ENCODE measurements at regions not wholly inside any gene's neighbourhood (a gene's known extent, or its start where the extent isn't known, plus 50 kb on each side); places are given as distances from the start of the nearest gene placed in this dataset.
A peak's percentile ranks its signal among the peaks of the same experiment; 100 is the strongest.

GRCh38 chr5:168072665-168073064 lies 218.8 kb upstream of the WWC1 start:
- Histone ChIP-seq H3K9me3 (ENCODE audit: low read depth) (no peaks in the 10 kb centered on the region), H3F3A (ENCODE audit: insufficient read depth) (peaks cover 9% of the 10 kb centered on the region), H3K36me3 (ENCODE audit: low read depth) (0 out of 2 replicates have a peak, but pooled peaks cover 3% of the 10 kb centered on the region), H3K79me2 (ENCODE audit: insufficient read depth) (no peaks in the 10 kb centered on the region), H3K4me3 (no peak overlapping the region), H3K27me3 (replicated peaks; ENCODE audit: insufficient read depth) (no peaks in the 10 kb centered on the region), H2AFZ (no peak overlapping the region), H3K9me2 (ENCODE audit: insufficient read depth) (no peaks in the 10 kb centered on the region), H3K4me1 (ENCODE audit: insufficient read depth) (peaks cover 43% of the 10 kb centered on the region), H3K4me2 (ENCODE audit: unreplicated experiment) (no peak overlapping the region), H4K20me1 (ENCODE audit: insufficient read depth) (no peaks in the 10 kb centered on the region), H3K27ac (no peak overlapping the region), H3K9ac (no peak overlapping the region)
- no peak for DNase-seq
- in situ Hi-C loops (cut with MboI), result no loop called here
- TF ChIP-seq EZH2phosphoT487 (IDR thresholded peaks at IDR 0.05; ENCODE audit: insufficient read depth, low read depth) (no peak), EZH2 (IDR thresholded peaks at IDR 0.05; ENCODE audit: insufficient read depth, poor library complexity, severe bottlenecking) (no peak)
- WGBS, 2 experiments (ENCODE audit: low coverage in 1 of 2, low lambda C conversion rate in 2 of 2, missing lambda C conversion rate in 2 of 2), result 77 to 79% methylated on average over 6 of the region's 6 CpGs

- H3K4me3 ChIP-seq, result no peak overlapping the region
- H4K20me1 ChIP-seq (ENCODE audit: insufficient read depth), result no peaks in the 10 kb centered on the region
- peaks cover 9% of the 10 kb centered on the region for H3F3A ChIP-seq (ENCODE audit: insufficient read depth)
- no peaks in the 10 kb centered on the region for H3K79me2 ChIP-seq (ENCODE audit: insufficient read depth)
- H3K9me2 ChIP-seq (ENCODE audit: insufficient read depth), result no peaks in the 10 kb centered on the region
- no peaks in the 10 kb centered on the region for H3K9me3 ChIP-seq (ENCODE audit: low read depth)
- in situ Hi-C loops (cut with MboI), result no loop called here
- 0 out of 2 replicates have a peak, but pooled peaks cover 3% of the 10 kb centered on the region for H3K36me3 ChIP-seq (ENCODE audit: low read depth)
- no peak overlapping the region for H3K4me2 ChIP-seq (ENCODE audit: unreplicated experiment)
- peak overlapping the region; percentile 27; the same call in 1 of the 2 replicates for H3K27ac ChIP-seq
- no peaks in the 10 kb centered on the region for H3K27me3 ChIP-seq (replicated peaks; ENCODE audit: insufficient read depth)
- H3K9ac ChIP-seq, result no peak overlapping the region
- TF ChIP-seq EZH2 (IDR thresholded peaks at IDR 0.05; ENCODE audit: insufficient read depth, poor library complexity, severe bottlenecking), result no peak
- TF ChIP-seq EZH2phosphoT487 (IDR thresholded peaks at IDR 0.05; ENCODE audit: insufficient read depth, low read depth), result no peak
- no peak overlapping the region for H2AFZ ChIP-seq
- 94 to 95% methylated on average over 5 of the region's 5 CpGs for whole genome bisulfite sequencing, 2 experiments (ENCODE audit: low coverage in 1 of 2, low lambda C conversion rate in 2 of 2, missing lambda C conversion rate in 2 of 2)
- DNase-seq, result no peak
- H3K4me1 ChIP-seq (ENCODE audit: insufficient read depth), result peaks cover 43% of the 10 kb centered on the region
Measured at GRCh38 chr5:168073311-168073710, 218.1 kb upstream of the WWC1 start.

- no peaks in the 10 kb centered on the region for H3K9me2 ChIP-seq (ENCODE audit: insufficient read depth)
- no peak overlapping the region for H3K4me3 ChIP-seq
- H3K4me1 ChIP-seq (ENCODE audit: insufficient read depth), result peaks cover 39% of the 10 kb centered on the region
- no peaks in the 10 kb centered on the region for H3K79me2 ChIP-seq (ENCODE audit: insufficient read depth)
- peaks cover 9% of the 10 kb centered on the region for H3F3A ChIP-seq (ENCODE audit: insufficient read depth)
- H3K9me3 ChIP-seq (ENCODE audit: low read depth), result no peaks in the 10 kb centered on the region
- H2AFZ ChIP-seq, result no peak overlapping the region
- no peaks in the 10 kb centered on the region for H4K20me1 ChIP-seq (ENCODE audit: insufficient read depth)
- 0 out of 2 replicates have a peak, but pooled peaks cover 3% of the 10 kb centered on the region for H3K36me3 ChIP-seq (ENCODE audit: low read depth)
- H3K4me2 ChIP-seq (ENCODE audit: unreplicated experiment), result peak overlapping the region; percentile 13
- H3K27me3 ChIP-seq (replicated peaks; ENCODE audit: insufficient read depth), result no peaks in the 10 kb centered on the region
- TF ChIP-seq EZH2phosphoT487 (IDR thresholded peaks at IDR 0.05; ENCODE audit: insufficient read depth, low read depth), result no peak
- no peak for TF ChIP-seq EZH2 (IDR thresholded peaks at IDR 0.05; ENCODE audit: insufficient read depth, poor library complexity, severe bottlenecking)
- 58 to 60% methylated on average over 9 of the region's 9 CpGs for WGBS, 2 experiments (ENCODE audit: low coverage in 1 of 2, low lambda C conversion rate in 2 of 2, missing lambda C conversion rate in 2 of 2)
- peak overlapping the region; percentile 27 for H3K27ac ChIP-seq
- no peak overlapping the region for H3K9ac ChIP-seq
- peak; percentile 52 for DNase-seq
- in situ Hi-C loops (cut with MboI), result no loop called here
Measured at GRCh38 chr5:168073991-168074800, 217.2 kb upstream of the WWC1 start.

GRCh38 chr5:168075387-168075786 lies 216.1 kb upstream of the WWC1 start:
- Histone ChIP-seq H4K20me1 (ENCODE audit: insufficient read depth) (no peaks in the 10 kb centered on the region), H3K4me3 (no peak overlapping the region), H3F3A (ENCODE audit: insufficient read depth) (peaks cover 9% of the 10 kb centered on the region), H3K4me2 (ENCODE audit: unreplicated experiment) (no peak overlapping the region), H3K79me2 (ENCODE audit: insufficient read depth) (peaks cover 6% of the 10 kb centered on the region; the same call in 1 of the 2 replicates), H3K9ac (no peak overlapping the region), H3K9me3 (ENCODE audit: low read depth) (no peaks in the 10 kb centered on the region), H3K27ac (no peak overlapping the region), H2AFZ (no peak overlapping the region), H3K36me3 (ENCODE audit: low read depth) (no peaks in the 10 kb centered on the region), H3K27me3 (replicated peaks; ENCODE audit: insufficient read depth) (no peaks in the 10 kb centered on the region), H3K9me2 (ENCODE audit: insufficient read depth) (no peaks in the 10 kb centered on the region), H3K4me1 (ENCODE audit: insufficient read depth) (peaks cover 39% of the 10 kb centered on the region)
- WGBS, 2 experiments (ENCODE audit: low coverage in 1 of 2, low lambda C conversion rate in 2 of 2, missing lambda C conversion rate in 2 of 2), result 67 to 80% methylated on average over 3 of the region's 3 CpGs
- TF ChIP-seq EZH2phosphoT487 (IDR thresholded peaks at IDR 0.05; ENCODE audit: insufficient read depth, low read depth) (no peak), EZH2 (IDR thresholded peaks at IDR 0.05; ENCODE audit: insufficient read depth, poor library complexity, severe bottlenecking) (no peak)
- in situ Hi-C loops (cut with MboI), result no loop called here
- DNase-seq, result no peak
